Endodermal cell (in vitro differentiated cells): ENCODE measurements at regions not wholly inside any gene's neighbourhood (a gene's known extent, or its start where the extent isn't known, plus 50 kb on each side); places are given as distances from the start of the nearest gene placed in this dataset.
"Not testable (repeated sequence)": the region's sequence is repeated elsewhere in the genome, so short reads cannot be mapped to it uniquely, and the experiment has no call there.

Source experiments
- DNase-seq: peaks from one replicate; pipeline ENCODE4 v3.0.0-alpha.2; 2017
- H3K27ac ChIP-seq: 2 replicates; pipeline ENCODE4 v1.5.1; 2013; ENCODE audit warnings: mild to moderate bottlenecking, low read depth, low read length, moderate library complexity
- H3K27me3 ChIP-seq: 2 replicates; pipeline ENCODE4 v1.6.1; 2013; ENCODE audit warnings: mild to moderate bottlenecking, low read length, moderate library complexity; ENCODE audit not compliant: insufficient read depth, control insufficient read depth, poor library complexity, severe bottlenecking
- H3K36me3 ChIP-seq: 2 replicates; pipeline ENCODE4 v1.7.0; 2013; ENCODE audit warnings: mild to moderate bottlenecking, low read length, moderate library complexity; ENCODE audit not compliant: control insufficient read depth, insufficient read depth
- H3K4me1 ChIP-seq: one replicate; pipeline ENCODE4 v1.7.0; 2013; ENCODE audit warnings: low read length; ENCODE audit not compliant: control insufficient read depth, insufficient read depth
- H3K4me3 ChIP-seq: 2 replicates; pipeline ENCODE4 v1.5.1; 2013; ENCODE audit warnings: mild to moderate bottlenecking, low read length, moderate library complexity
- H3K9ac ChIP-seq: 2 replicates; pipeline ENCODE4 v1.6.1; 2013; ENCODE audit warnings: mild to moderate bottlenecking, low read length, moderate library complexity; ENCODE audit not compliant: poor library complexity, severe bottlenecking; ENCODE audit errors: extremely low read depth
- H3K9me3 ChIP-seq: 2 replicates; pipeline ENCODE4 v1.6.1; 2013; ENCODE audit warnings: mild to moderate bottlenecking, low read length, moderate library complexity; ENCODE audit not compliant: control insufficient read depth
- H3K27ac Mint-ChIP-seq: 2 replicates; pipeline ENCODE4 v1.8.0; 2020; ENCODE audit warnings: mixed read lengths
- H3K27me3 Mint-ChIP-seq: 2 replicates; pipeline ENCODE4 v1.8.0; 2021; ENCODE audit warnings: mild to moderate bottlenecking, mixed read lengths; ENCODE audit not compliant: insufficient read depth
- H3K36me3 Mint-ChIP-seq: 2 replicates; pipeline ENCODE4 v1.8.0; 2020; ENCODE audit warnings: low read depth, mixed read lengths
- H3K4me1 Mint-ChIP-seq: 2 replicates; pipeline ENCODE4 v1.8.0; 2020; ENCODE audit warnings: mixed read lengths
- H3K4me3 Mint-ChIP-seq: 2 replicates; pipeline ENCODE4 v1.8.0; 2020; ENCODE audit warnings: mild to moderate bottlenecking, moderate library complexity, mixed read lengths
- H3K9me3 Mint-ChIP-seq: 2 replicates; pipeline ENCODE4 v1.8.0; 2020; ENCODE audit warnings: mild to moderate bottlenecking, mixed read lengths
- CTCF ChIP-seq: fragments of 200-600 bp; sonication (generic); conservative IDR thresholded peaks from 2 replicates; pipeline ENCODE4 v1.5.0; 2021; ENCODE audit warnings: antibody characterized with exemption, mild to moderate bottlenecking
- WGBS, 2 experiments: methylation state at CpG; one replicate each; pipeline versions ENCODE4 v1.1.5 to v1.1.7; 2013; ENCODE audit warnings: missing lambda C conversion rate in 2 of 2, mixed read lengths in 1 of 2; ENCODE audit not compliant: insufficient coverage in 1 of 2, insufficient read length in 1 of 2; 5-methylcytosine and 5-hydroxymethylcytosine counted together

- peaks cover 6% of the 10 kb centered on the region for H3K9me3 ChIP-seq
- Mint-ChIP-seq H3K27ac (no peak overlapping the region), H3K4me3 (no peak overlapping the region), H3K4me1 (no peaks in the 10 kb centered on the region), H3K36me3 (no peaks in the 10 kb centered on the region), H3K27me3 (no peaks in the 10 kb centered on the region), H3K9me3 (peaks cover 94% of the 10 kb centered on the region)
- no peak for DNase-seq
- no peak overlapping the region for H3K4me3 ChIP-seq
- H3K9ac ChIP-seq = no peak overlapping the region
- 74 to 78% methylated on average over 6 to 7 of the region's 7 CpGs for WGBS, 2 experiments
- no peak overlapping the region for H3K27ac ChIP-seq
- TF ChIP-seq CTCF = no peak
- H3K36me3 ChIP-seq = no peaks in the 10 kb centered on the region
- H3K27me3 ChIP-seq = no peaks in the 10 kb centered on the region
- no peaks in the 10 kb centered on the region for H3K4me1 ChIP-seq
Measured at GRCh38 chr19:27858981-27859581, 1353.9 kb downstream of the UQCRFS1 start.

- H3K9me3 ChIP-seq = peaks cover 17% of the 10 kb centered on the region
- H3K4me1 Mint-ChIP-seq, H3K9ac ChIP-seq, H3K36me3 ChIP-seq, H3K4me3 ChIP-seq, H3K27ac ChIP-seq, H3K27ac Mint-ChIP-seq, H3K4me3 Mint-ChIP-seq, H3K4me1 ChIP-seq, DNase-seq, H3K27me3 Mint-ChIP-seq, H3K27me3 ChIP-seq, H3K36me3 Mint-ChIP-seq: not testable (repeated sequence)
- 79 to 80% methylated on average over 5 to 7 of the region's 7 CpGs for WGBS, 2 experiments
- peaks cover 97% of the 10 kb centered on the region for H3K9me3 Mint-ChIP-seq
Measured at GRCh38 chr19:27852931-27853330, 1360.0 kb downstream of the UQCRFS1 start.

DNA sequence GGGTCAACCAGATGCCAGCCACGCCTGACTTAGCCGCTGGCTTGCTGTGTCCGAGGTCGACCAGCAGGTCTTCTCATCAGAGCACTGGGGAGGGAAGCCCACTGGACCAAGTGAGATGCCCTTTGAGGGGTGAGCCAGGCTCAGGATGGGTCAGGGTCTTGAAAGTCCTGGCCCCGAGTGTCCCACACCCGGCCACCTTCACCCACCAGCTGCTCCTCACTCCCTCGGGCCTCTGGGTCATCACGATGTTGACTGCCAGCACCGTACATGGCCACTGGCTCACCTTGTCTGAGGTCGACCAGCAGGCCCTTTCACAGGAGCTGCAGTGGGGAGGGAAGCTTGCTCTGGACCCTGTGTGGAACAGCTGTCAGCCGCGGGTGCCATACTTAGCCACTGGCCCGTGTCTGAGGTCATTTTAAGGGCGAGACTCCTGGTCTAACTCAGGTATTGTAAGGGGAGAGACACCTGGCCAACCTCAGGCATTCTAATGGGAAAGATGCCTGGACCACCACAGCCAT is 1361.3 kb downstream of the UQCRFS1 start:
- Histone ChIP-seq H3K4me1 (no peaks in the 10 kb centered on the region), H3K36me3 (no peaks in the 10 kb centered on the region), H3K4me3 (no peak overlapping the region), H3K27me3 (no peaks in the 10 kb centered on the region), H3K27ac (no peak overlapping the region), H3K9ac (no peak overlapping the region), H3K9me3 (peaks cover 12% of the 10 kb centered on the region)
- H3K9me3 Mint-ChIP-seq = peaks cover 97% of the 10 kb centered on the region
- H3K27me3 Mint-ChIP-seq = no peaks in the 10 kb centered on the region
- no peak for DNase-seq
- H3K36me3 Mint-ChIP-seq = no peaks in the 10 kb centered on the region
- H3K27ac Mint-ChIP-seq = no peak overlapping the region
- WGBS, 2 experiments = 86 to 87% methylated on average over 8 to 14 of the region's 14 CpGs
- no peak overlapping the region for H3K4me3 Mint-ChIP-seq
- no peaks in the 10 kb centered on the region for H3K4me1 Mint-ChIP-seq
- TF ChIP-seq CTCF = no peak
